ENCODE measurements at regions not wholly inside any gene's neighbourhood (a gene's known extent, or its start where the extent isn't known, plus 50 kb on each side); places are given as distances from the start of the nearest gene placed in this dataset.

GRCh38 chrX:14300376-14300775, 229.0 kb upstream of the GLRA2 start:
- TF ChIP-seq CTCF (IDR thresholded peaks at IDR 0.05) (no peak), POLR2A (IDR thresholded peaks at IDR 0.05) (no peak)
- no peaks in the 10 kb centered on the region for H3K27me3 ChIP-seq
- no peaks in the 10 kb centered on the region for H3K9me3 ChIP-seq
- H3K27ac ChIP-seq: no peak overlapping the region
- H3K4me1 ChIP-seq: no peaks in the 10 kb centered on the region
- WGBS, 2 donors: 66 to 77% methylated on average over 2 of the region's 2 CpGs
- DNase-seq: no peak
- H3K4me3 ChIP-seq: no peak overlapping the region
- intact Hi-C loops (cut with DNase I): no loop called here
- no peaks in the 10 kb centered on the region for H3K36me3 ChIP-seq

- DNase-seq: no peak
- Histone ChIP-seq H3K4me1 (no peaks in the 10 kb centered on the region), H3K9me3 (no peaks in the 10 kb centered on the region), H3K36me3 (no peaks in the 10 kb centered on the region), H3K27ac (no peak overlapping the region), H3K4me3 (no peak overlapping the region), H3K27me3 (no peaks in the 10 kb centered on the region)
- intact Hi-C loops (cut with DNase I): no loop called here
- no peak for TF ChIP-seq CTCF (IDR thresholded peaks at IDR 0.05)
- TF ChIP-seq POLR2A (IDR thresholded peaks at IDR 0.05): no peak
These were observed 233.9 kb upstream of the GLRA2 start for GRCh38 chrX:14295426-14295825.

GRCh38 chrX:14291666-14292500, 237.5 kb upstream of the GLRA2 start:
- 65 to 84% methylated on average over 3 to 10 of the region's 10 CpGs for WGBS, 2 donors
- no peak overlapping the region for H3K27ac ChIP-seq
- no peak for DNase-seq
- no peaks in the 10 kb centered on the region for H3K36me3 ChIP-seq
- no peaks in the 10 kb centered on the region for H3K4me1 ChIP-seq
- TF ChIP-seq POLR2A (IDR thresholded peaks at IDR 0.05) (no peak), CTCF (IDR thresholded peaks at IDR 0.05) (no peak)
- H3K27me3 ChIP-seq: no peaks in the 10 kb centered on the region
- intact Hi-C loops (cut with DNase I): no loop called here
- H3K4me3 ChIP-seq: no peak overlapping the region
- H3K9me3 ChIP-seq: no peaks in the 10 kb centered on the region

GRCh38 chrX:14290335-14290734, 239.0 kb upstream of the GLRA2 start:
- Histone ChIP-seq H3K36me3 (no peaks in the 10 kb centered on the region), H3K27ac (no peak overlapping the region), H3K4me3 (no peak overlapping the region), H3K27me3 (no peaks in the 10 kb centered on the region), H3K9me3 (no peaks in the 10 kb centered on the region), H3K4me1 (no peaks in the 10 kb centered on the region)
- intact Hi-C loops (cut with DNase I): no loop called here
- 66 to 68% methylated on average over 2 of the region's 2 CpGs for WGBS, 2 donors
- DNase-seq: no peak
- no peak for TF ChIP-seq CTCF (IDR thresholded peaks at IDR 0.05)
- no peak for TF ChIP-seq POLR2A (IDR thresholded peaks at IDR 0.05)

- peaks cover 0 to 3% (median 0%) of the 10 kb centered on the region in 3 donors for H3K9me3 ChIP-seq
- intact Hi-C loops (cut with DNase I): no loop called here
- H3K36me3 ChIP-seq: no peaks in the 10 kb centered on the region
- no peak overlapping the region for H3K27ac ChIP-seq
- no peaks in the 10 kb centered on the region for H3K27me3 ChIP-seq
- H3K4me1 ChIP-seq: no peaks in the 10 kb centered on the region
- H3K4me3 ChIP-seq: no peak overlapping the region
- 12 to 13% methylated on average over 1 of the region's 1 CpG for WGBS, 2 donors
- TF ChIP-seq CTCF (IDR thresholded peaks at IDR 0.05) (no peak), POLR2A (IDR thresholded peaks at IDR 0.05) (no peak)
- DNase-seq: no peak
These were observed 245.0 kb upstream of the GEMIN8 start for GRCh38 chrX:14274691-14275090.

Measured in esophagus squamous epithelium (tissue), 5 donors.